Umbilical cord (tissue), 1 donor: ENCODE measurements at regions not wholly inside any gene's neighbourhood (a gene's known extent, or its start where the extent isn't known, plus 50 kb on each side); places are given as distances from the start of the nearest gene placed in this dataset.

Source experiments
- DNase-seq: peaks from one replicate; pipeline ENCODE4 v3.0.0-alpha.2; 2015; ENCODE audit warnings: low spot score

GRCh38 chr10:93178226-93178625, 104.5 kb downstream of the CYP26A1 start:
- DNase-seq, result no peak

GRCh38 chr10:93180482-93180931, 106.8 kb downstream of the CYP26A1 start:
- peak; percentile 75 for DNase-seq

DNA sequence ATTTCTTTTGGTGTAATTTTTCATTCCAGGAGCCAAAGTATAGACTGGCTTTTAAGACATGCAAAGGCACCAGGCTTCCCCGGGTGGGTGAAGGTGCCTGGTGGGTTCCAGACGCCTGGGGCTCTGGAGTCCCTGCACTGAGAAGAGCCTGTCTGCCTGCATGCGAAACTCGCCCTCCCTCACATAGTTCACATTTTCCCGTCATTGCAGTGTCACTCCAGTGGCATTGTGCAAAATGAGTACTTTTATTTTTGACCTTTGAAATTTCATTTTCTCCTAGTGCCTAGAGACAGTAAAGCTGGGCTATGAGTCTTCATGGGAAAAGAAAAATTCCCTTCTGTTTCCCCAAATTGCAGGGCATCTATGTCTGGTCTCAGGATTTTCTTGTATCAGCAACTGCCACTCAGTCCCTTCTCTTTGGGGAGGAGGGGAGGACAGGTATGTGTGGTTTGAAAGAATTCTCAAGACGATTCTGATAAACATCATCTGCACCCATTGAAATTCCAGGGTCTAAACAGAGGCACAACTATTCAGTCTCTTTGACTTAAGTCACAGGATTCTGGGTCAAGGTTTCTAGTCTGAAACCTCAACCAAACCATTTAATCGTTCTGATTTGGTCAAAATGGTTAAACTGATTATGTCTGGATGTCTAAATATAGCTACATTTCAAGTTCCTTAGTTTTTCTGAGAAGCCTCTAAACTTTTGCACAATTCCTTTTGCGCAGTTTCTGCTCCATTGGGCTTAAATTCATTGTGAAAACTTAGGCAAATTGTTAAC, 107.8 kb downstream of the CYP26A1 start:
- no peak for DNase-seq

DNA sequence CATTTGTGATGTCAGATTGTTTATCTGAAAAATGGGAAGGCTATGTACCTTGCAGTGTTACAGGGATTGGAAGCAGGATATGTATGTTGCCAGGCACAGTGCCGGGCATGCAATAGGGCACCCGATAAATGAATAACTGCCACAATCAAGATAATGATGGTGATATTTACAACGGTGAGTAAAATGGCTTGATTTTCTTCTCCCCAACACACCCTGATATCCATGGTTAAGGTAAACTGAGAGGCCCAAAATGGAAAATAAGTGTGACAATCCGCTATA, 108.3 kb downstream of the CYP26A1 start:
- no peak for DNase-seq

DNA sequence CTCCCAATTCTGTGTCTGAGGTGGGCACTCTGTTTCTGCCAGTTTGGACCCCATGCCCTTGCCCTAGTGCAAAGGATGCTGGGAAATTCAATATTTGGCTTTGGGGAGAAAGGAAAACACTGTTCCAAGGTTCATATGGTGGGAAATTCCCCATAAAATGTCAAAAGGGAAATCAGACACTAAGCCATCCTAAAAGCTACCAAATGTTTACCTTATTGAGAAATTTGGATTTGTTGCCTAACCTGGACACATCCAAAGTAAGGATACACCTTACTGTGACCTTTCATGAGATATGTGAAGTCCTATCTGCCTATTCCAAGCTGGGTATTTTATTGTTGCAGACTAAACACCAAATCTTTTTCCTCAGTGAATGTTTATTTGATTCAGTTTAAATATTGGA, 109.1 kb downstream of the CYP26A1 start:
- no peak for DNase-seq

DNA sequence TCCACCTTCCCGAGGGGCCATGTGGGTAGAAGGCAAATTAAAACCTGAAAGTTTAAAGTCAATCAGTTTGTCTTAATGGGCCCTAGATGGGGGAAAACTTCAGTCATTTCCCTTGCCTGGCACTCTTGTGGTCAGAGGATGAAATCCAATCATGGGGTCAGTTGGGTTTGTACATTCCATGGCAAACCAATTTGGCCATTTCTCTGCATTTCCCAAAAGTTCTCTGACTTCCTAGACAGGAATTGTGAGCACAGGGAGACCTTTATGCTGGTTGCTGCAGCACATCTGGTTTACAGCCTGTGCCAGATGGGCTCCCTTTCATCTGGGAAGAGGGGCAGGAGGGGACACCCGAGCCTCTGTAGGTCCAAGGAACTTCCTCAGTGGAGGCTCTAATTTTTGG, 113.0 kb downstream of the CYP26A1 start:
- DNase-seq, result no peak

- no peak for DNase-seq
These were observed 116.3 kb downstream of the CYP26A1 start for GRCh38 chr10:93189944-93190343.

- DNase-seq, result peak; percentile 13
These were observed 116.7 kb downstream of the CYP26A1 start for GRCh38 chr10:93190372-93190771.

DNA sequence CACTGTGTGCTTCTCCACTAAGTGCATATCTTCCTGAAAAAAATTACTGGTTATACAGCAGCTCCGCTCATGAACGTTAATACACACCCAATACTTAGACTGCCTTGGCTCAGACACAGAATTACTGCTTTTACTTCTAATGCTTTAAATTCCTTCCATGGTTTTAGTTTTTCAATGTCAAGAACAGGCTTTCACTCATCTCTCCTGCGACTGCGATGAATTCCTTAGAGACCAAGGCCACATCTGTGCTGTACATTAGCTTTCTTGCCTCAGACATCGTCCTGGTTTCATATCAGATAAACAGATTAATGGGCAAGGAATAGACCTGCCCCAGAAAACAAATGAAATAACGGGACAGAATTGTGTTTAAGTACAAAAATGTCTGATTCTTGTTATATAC, 120.2 kb downstream of the CYP26A1 start:
- DNase-seq, result no peak

DNA sequence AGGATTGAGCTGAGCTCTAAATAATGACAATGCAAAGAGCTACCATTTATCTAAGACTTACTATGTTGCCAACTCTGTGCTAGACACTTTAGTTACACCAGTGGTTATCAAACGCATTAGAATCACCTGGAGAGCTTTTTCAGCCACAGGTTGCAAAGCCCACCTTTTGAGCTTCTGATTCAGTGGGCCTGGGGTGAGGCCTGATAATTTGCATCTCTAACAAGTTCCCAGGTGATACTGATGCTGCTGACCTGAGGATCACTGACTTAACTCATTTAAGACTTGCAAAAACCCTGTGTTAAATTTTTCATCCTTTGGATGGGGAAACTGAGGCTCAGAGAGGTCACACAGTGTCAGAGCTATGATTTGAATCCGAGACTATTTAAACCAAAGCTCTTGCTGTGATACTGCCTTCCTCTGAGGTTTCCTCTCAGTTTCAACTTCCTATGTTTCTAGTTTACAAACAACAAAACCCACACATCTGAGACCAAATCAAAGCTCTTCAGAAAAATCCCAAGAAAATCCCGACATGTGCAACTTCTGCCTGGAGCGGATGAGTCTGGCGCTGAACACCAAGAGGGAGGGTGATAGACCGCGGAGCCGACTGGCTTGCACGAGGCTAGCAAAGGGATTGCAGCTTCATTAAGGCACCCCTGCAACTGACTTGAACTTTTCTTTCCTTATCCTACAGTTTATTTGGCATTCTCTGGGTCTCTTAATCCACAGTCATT, 124.9 kb downstream of the CYP26A1 start:
- DNase-seq, result peak; percentile 48

DNA sequence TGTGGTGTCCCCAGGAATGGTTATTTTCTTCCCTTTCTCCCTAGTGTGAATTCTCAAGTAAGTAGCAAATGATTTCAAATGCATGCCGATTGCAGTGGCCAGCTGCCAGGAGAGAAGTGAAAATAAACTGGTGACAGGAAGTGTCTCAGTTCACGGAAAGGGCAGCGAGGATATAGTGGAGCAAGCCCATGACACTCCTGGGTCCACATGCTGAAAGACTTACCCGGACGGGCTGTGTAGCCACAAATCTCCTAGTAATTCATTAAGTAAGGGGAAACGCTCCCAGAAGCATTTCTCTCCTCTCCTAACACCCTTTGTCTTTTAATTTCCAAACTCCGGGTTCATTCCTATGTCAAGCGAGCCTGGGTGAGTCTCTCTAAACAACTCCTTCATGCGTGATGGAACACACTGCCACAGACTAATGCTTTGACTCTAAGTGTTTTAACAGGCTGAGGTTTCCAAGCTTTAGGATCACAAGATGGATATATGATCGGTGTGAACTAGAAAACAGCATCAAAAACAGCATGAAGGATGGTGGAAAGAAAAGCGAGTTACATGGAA, 125.6 kb downstream of the CYP26A1 start:
- peak; percentile 69 for DNase-seq

- DNase-seq, result no peak
These were observed 131.1 kb downstream of the CYP26A1 start for GRCh38 chr10:93204494-93205485.

DNA sequence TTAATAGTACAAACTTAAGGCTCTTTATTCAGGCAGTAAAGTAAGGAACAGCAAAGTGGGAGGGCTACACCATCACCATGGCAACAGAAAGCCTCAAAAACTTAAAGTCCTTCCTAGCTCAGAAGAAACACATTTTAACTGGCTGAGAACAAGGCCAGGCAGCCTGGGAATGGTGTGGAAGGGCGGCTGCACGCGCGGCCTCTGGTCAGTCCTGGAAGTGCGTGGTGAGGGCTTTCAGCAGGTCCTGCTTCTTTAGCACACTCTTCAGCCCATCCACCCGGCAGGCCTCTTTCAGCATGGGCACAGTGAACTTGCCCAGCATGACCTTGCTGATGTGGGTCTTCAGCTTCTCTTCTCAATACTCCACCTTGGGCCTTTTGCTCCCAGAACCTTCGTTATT, 133.0 kb downstream of the CYP26A1 start:
- DNase-seq, result no peak

GRCh38 chr10:93208717-93209464, 135.2 kb downstream of the CYP26A1 start:
- no peak for DNase-seq

DNA sequence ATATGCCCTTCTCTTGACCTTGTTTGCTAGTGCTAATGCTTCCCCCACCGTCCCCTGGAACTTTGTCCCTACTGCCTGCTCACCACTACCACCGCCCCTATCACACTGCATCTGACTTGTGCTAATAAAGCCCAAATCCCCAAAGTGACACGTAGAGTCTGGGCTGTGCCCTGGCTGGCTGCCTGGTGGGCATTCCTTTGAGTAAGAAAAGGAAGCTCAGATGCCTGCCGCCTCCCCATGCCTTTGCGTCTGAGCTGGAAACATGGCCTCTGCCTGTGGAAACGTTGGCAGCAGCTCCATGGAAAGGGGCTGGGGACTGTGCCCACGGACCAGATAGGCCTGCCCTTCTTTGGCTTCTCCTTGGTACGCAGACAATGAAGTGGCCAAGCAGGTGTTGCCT, 138.3 kb downstream of the CYP26A1 start:
- DNase-seq, result peak; percentile 16

DNA sequence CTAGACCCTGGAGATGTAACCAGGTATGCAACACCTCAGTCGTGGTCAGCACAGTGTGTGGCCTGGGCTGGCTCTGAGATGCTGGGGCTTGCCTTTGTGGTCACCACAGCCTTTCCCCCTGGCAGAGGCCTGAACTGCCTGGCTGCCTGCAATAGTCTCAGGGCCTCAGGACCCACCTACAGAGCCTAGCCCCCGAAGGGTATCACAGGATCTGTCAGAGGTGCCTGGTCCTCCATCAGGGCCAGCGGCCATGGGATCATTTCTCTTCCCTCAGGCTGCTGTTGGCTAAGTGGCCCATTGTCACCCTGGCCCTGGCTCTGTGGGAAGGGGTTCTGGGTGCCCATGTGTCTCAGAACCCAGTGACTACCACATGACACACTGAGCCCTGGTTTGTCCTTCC, 141.6 kb downstream of the CYP26A1 start:
- no peak for DNase-seq

GRCh38 chr10:93216341-93216985, 142.8 kb downstream of the CYP26A1 start:
- no peak for DNase-seq

DNA sequence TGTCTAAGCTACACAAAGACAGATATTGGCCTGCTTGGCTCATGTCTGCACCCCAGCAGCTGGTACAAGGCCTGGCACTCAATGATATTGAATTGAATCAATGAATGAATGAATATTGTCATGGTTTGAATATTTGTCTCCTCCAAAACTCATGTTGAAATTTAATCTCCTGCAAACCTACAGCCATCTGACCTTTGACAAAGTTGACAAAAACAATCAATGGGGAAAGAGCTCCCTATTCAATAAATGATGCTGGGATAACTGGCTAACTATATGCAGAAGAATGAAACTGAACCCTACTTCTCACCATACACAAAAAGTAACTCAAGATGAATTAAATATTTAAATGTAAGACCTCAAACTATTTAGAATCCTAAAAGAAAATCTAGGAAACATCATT, 144.7 kb downstream of the CYP26A1 start:
- DNase-seq, result no peak

DNA sequence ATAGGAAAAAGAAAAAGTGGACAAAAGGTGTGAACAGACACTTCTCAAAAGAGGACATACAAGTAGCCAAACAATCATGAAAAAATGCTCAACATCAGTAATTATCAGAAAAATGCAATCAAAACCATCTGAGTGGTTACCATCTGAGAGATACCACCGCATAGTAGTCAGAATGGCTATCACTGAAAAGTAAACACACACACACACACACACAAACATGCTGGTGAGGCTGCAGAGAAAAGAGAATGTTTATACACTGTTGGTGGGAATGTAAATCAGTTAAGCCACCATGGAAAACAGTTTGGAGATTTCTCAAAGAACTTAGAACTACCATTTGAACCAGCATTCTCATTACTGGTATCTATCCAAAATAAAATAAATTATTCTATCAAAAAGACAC, 145.7 kb downstream of the CYP26A1 start:
- no peak for DNase-seq
